ENCODE measurements at regions not wholly inside any gene's neighbourhood (a gene's known extent, or its start where the extent isn't known, plus 50 kb on each side); places are given as distances from the start of the nearest gene placed in this dataset.
"Not testable (repeated sequence)": the region's sequence is repeated elsewhere in the genome, so short reads cannot be mapped to it uniquely, and the experiment has no call there.

GRCh38 chr22:16700390-16700789 is 107.8 kb upstream of the CCT8L2 start:
- H3K27ac ChIP-seq (ENCODE audit: low read depth, low read length) = not testable (repeated sequence)

DNA sequence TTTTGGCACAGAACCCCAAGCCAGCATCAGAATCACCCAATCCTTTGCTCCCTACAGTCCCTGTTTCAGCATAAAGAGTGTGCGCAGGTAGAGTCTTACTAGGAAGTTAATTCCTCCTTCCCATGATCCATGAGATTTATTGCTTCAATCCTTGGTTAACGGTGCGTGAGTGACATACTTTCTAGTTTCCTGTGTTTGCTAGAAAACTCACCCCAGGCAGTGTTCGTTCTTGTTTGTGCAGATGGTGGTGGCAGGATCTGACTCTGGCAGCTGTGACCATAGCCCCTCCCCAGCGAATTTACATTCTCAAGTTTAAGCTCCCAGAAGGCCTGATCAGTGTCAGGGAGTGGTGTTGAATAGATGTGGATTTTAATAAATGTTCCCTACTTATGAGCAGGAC is 106.7 kb upstream of the CCT8L2 start:
- no peak overlapping the region for H3K27ac ChIP-seq (ENCODE audit: low read depth, low read length)
- H4K8ac ChIP-seq (ENCODE audit: low read depth, low read length) = no peak overlapping the region
- no peak overlapping the region for H3K18ac ChIP-seq (ENCODE audit: low read length)
- no peaks in the 10 kb centered on the region for H3K79me1 ChIP-seq (ENCODE audit: low read length)
- no peak overlapping the region for H3K23ac ChIP-seq (ENCODE audit: low read length)
- no peak for DNase-seq
- no peak overlapping the region for H2BK120ac ChIP-seq (ENCODE audit: insufficient read depth, low read length, poor library complexity)
- no peak overlapping the region for H2BK12ac ChIP-seq (ENCODE audit: low read length)
- H3K4me1 ChIP-seq (ENCODE audit: control insufficient read depth in 1 of 2, insufficient read depth in 2 of 2, low read length in 2 of 2) = no peaks in the 10 kb centered on the region
- H2BK5ac ChIP-seq (ENCODE audit: low read depth, low read length, poor library complexity) = no peak overlapping the region
- no peak overlapping the region for H3K4me2 ChIP-seq (ENCODE audit: low read length)
- H4K91ac ChIP-seq (ENCODE audit: low read depth, low read length) = no peak overlapping the region
- no peaks in the 10 kb centered on the region for H3K27me3 ChIP-seq (ENCODE audit: insufficient read depth, low read length)
- no CpG with 5 or more reads among the region's 5 CpGs for WGBS (ENCODE audit: extremely low coverage, insufficient coverage, insufficient read length)
- no peaks in the 10 kb centered on the region for H3K79me2 ChIP-seq (ENCODE audit: control insufficient read depth, insufficient read depth, low read length, poor library complexity)
- no peak overlapping the region for H3K4ac ChIP-seq (ENCODE audit: low read depth, low read length)
- H2AK5ac ChIP-seq (ENCODE audit: low read length) = no peak overlapping the region
- no peaks in the 10 kb centered on the region for H3K36me3 ChIP-seq (ENCODE audit: control insufficient read depth in 1 of 2, insufficient read depth in 2 of 2, low read length in 2 of 2)
- peaks cover 41% of the 10 kb centered on the region for H3K9me3 ChIP-seq (ENCODE audit: insufficient read depth, low read depth, low read length)
- no peak overlapping the region for H3K14ac ChIP-seq (ENCODE audit: low read length)
- no peak overlapping the region for H3K4me3 ChIP-seq (ENCODE audit: low read depth, low read length)
- no peak overlapping the region for H4K12ac ChIP-seq (ENCODE audit: low read depth, low read length)
- H2AFZ ChIP-seq (ENCODE audit: insufficient read depth, low read length, poor library complexity) = no peak overlapping the region
- no peak overlapping the region for H3K9ac ChIP-seq (ENCODE audit: low read length)

More at GRCh38 chr22:16700390-16700789, 107.8 kb upstream of the CCT8L2 start:
- WGBS (ENCODE audit: extremely low coverage, insufficient coverage, insufficient read length) = no CpG with 5 or more reads among the region's 5 CpGs
- not testable (repeated sequence) for H3K4me2 ChIP-seq (ENCODE audit: low read length); H3K4ac ChIP-seq (ENCODE audit: low read depth, low read length); H2AFZ ChIP-seq (ENCODE audit: insufficient read depth, low read length, poor library complexity); H2BK5ac ChIP-seq (ENCODE audit: low read depth, low read length, poor library complexity); H3K79me2 ChIP-seq (ENCODE audit: control insufficient read depth, insufficient read depth, low read length, poor library complexity); H2BK120ac ChIP-seq (ENCODE audit: insufficient read depth, low read length, poor library complexity); H3K27me3 ChIP-seq (ENCODE audit: insufficient read depth, low read length); H4K12ac ChIP-seq (ENCODE audit: low read depth, low read length); H2AK5ac ChIP-seq (ENCODE audit: low read length); H3K79me1 ChIP-seq (ENCODE audit: low read length); H3K23ac ChIP-seq (ENCODE audit: low read length); H3K36me3 ChIP-seq (ENCODE audit: control insufficient read depth in 1 of 2, insufficient read depth in 2 of 2, low read length in 2 of 2); H3K4me1 ChIP-seq (ENCODE audit: control insufficient read depth in 1 of 2, insufficient read depth in 2 of 2, low read length in 2 of 2); H3K9ac ChIP-seq (ENCODE audit: low read length); H2BK12ac ChIP-seq (ENCODE audit: low read length); H4K91ac ChIP-seq (ENCODE audit: low read depth, low read length); DNase-seq; H3K18ac ChIP-seq (ENCODE audit: low read length); H3K4me3 ChIP-seq (ENCODE audit: low read depth, low read length); H4K8ac ChIP-seq (ENCODE audit: low read depth, low read length); H3K14ac ChIP-seq (ENCODE audit: low read length)
- H3K9me3 ChIP-seq (ENCODE audit: insufficient read depth, low read depth, low read length) = peaks cover 39% of the 10 kb centered on the region

DNA sequence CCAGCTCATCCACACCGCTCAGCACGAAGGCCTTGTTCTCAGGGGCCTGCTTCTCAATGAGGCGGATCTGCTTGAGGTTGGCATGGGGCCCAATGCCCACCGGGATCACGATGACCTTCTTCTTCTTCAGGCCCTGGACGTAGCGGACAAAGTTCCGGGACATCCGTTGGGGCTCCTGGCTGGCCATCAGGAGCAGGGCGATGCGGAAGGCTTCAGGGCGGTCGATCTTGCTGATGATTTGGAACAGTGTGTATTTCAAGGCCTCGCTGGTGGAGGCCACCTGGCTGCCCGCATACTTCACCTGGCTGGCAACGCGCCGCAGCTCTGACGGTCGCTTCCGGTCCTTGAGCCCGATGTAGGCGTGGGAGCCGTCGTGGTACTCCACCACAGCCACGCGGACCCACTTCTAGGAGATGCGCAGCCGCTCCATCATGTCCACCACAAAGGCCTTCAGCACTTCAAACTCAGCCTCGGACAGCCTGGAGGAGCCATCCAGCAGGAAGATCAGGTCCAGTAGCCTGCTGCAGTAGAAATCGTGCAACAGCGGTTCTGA is 105.0 kb upstream of the CCT8L2 start:
- not testable (repeated sequence) for H3K4me3 ChIP-seq (ENCODE audit: low read depth, low read length); H2AFZ ChIP-seq (ENCODE audit: insufficient read depth, low read length, poor library complexity); H3K4me2 ChIP-seq (ENCODE audit: low read length); H2BK12ac ChIP-seq (ENCODE audit: low read length); H3K79me2 ChIP-seq (ENCODE audit: control insufficient read depth, insufficient read depth, low read length, poor library complexity); H4K8ac ChIP-seq (ENCODE audit: low read depth, low read length); H3K27me3 ChIP-seq (ENCODE audit: insufficient read depth, low read length); H2BK5ac ChIP-seq (ENCODE audit: low read depth, low read length, poor library complexity); DNase-seq; H2BK120ac ChIP-seq (ENCODE audit: insufficient read depth, low read length, poor library complexity); H3K9ac ChIP-seq (ENCODE audit: low read length); H3K79me1 ChIP-seq (ENCODE audit: low read length); H3K27ac ChIP-seq (ENCODE audit: low read depth, low read length); H3K14ac ChIP-seq (ENCODE audit: low read length); H4K91ac ChIP-seq (ENCODE audit: low read depth, low read length); H3K4me1 ChIP-seq (ENCODE audit: control insufficient read depth in 1 of 2, insufficient read depth in 2 of 2, low read length in 2 of 2); H3K4ac ChIP-seq (ENCODE audit: low read depth, low read length); H2AK5ac ChIP-seq (ENCODE audit: low read length); H3K18ac ChIP-seq (ENCODE audit: low read length); H4K12ac ChIP-seq (ENCODE audit: low read depth, low read length); H3K23ac ChIP-seq (ENCODE audit: low read length); H3K36me3 ChIP-seq (ENCODE audit: control insufficient read depth in 1 of 2, insufficient read depth in 2 of 2, low read length in 2 of 2)
- WGBS (ENCODE audit: extremely low coverage, insufficient coverage, insufficient read length) = no CpG with 5 or more reads among the region's 32 CpGs
- peaks cover 38% of the 10 kb centered on the region for H3K9me3 ChIP-seq (ENCODE audit: insufficient read depth, low read depth, low read length)

GRCh38 chr22:16696900-16697299 is 104.3 kb upstream of the CCT8L2 start:
- not testable (repeated sequence) for H3K4me3 ChIP-seq (ENCODE audit: low read depth, low read length); H3K9ac ChIP-seq (ENCODE audit: low read length); H2BK12ac ChIP-seq (ENCODE audit: low read length); H3K4ac ChIP-seq (ENCODE audit: low read depth, low read length); H3K4me2 ChIP-seq (ENCODE audit: low read length); DNase-seq; H4K12ac ChIP-seq (ENCODE audit: low read depth, low read length); H2AK5ac ChIP-seq (ENCODE audit: low read length); H3K36me3 ChIP-seq (ENCODE audit: control insufficient read depth in 1 of 2, insufficient read depth in 2 of 2, low read length in 2 of 2); H3K79me2 ChIP-seq (ENCODE audit: control insufficient read depth, insufficient read depth, low read length, poor library complexity); H4K8ac ChIP-seq (ENCODE audit: low read depth, low read length); H3K79me1 ChIP-seq (ENCODE audit: low read length); H3K4me1 ChIP-seq (ENCODE audit: control insufficient read depth in 1 of 2, insufficient read depth in 2 of 2, low read length in 2 of 2); H2BK120ac ChIP-seq (ENCODE audit: insufficient read depth, low read length, poor library complexity); H3K18ac ChIP-seq (ENCODE audit: low read length); H3K23ac ChIP-seq (ENCODE audit: low read length); H4K91ac ChIP-seq (ENCODE audit: low read depth, low read length); H2BK5ac ChIP-seq (ENCODE audit: low read depth, low read length, poor library complexity); H3K14ac ChIP-seq (ENCODE audit: low read length); H3K27me3 ChIP-seq (ENCODE audit: insufficient read depth, low read length); H3K27ac ChIP-seq (ENCODE audit: low read depth, low read length); H2AFZ ChIP-seq (ENCODE audit: insufficient read depth, low read length, poor library complexity)
- peaks cover 34% of the 10 kb centered on the region for H3K9me3 ChIP-seq (ENCODE audit: insufficient read depth, low read depth, low read length)
- no CpG with 5 or more reads among the region's 12 CpGs for WGBS (ENCODE audit: extremely low coverage, insufficient coverage, insufficient read length)

Data from trophoblast cell (in vitro differentiated cells and primary cell).